Mesenchymal stem cell (in vitro differentiated cells and primary cell): ENCODE measurements at regions not wholly inside any gene's neighbourhood (a gene's known extent, or its start where the extent isn't known, plus 50 kb on each side); places are given as distances from the start of the nearest gene placed in this dataset.

Source experiments
- DNase-seq: peaks from one replicate; pipeline ENCODE4 v3.0.0-alpha.2; 2013
- H2AFZ ChIP-seq: one replicate; pipeline ENCODE4 v1.6.1; 2013; ENCODE audit warnings: low read depth, mild to moderate bottlenecking, control low read depth, inconsistent platforms, low read length, moderate library complexity
- H2AK5ac ChIP-seq: 2 replicates; pipeline ENCODE4 v1.6.1; 2013; ENCODE audit warnings: low read length, moderate library complexity, mild to moderate bottlenecking, inconsistent platforms; ENCODE audit not compliant: severe bottlenecking
- H2BK120ac ChIP-seq: one replicate; pipeline ENCODE4 v1.6.1; 2013; ENCODE audit warnings: low read depth, mild to moderate bottlenecking, inconsistent platforms, low read length, moderate library complexity
- H2BK12ac ChIP-seq, 2 experiments: one replicate each; pipeline ENCODE4 v1.6.1; 2013; ENCODE audit warnings: inconsistent platforms in 2 of 2, low read length in 2 of 2, mild to moderate bottlenecking in 2 of 2, moderate library complexity in 2 of 2, control low read depth in 1 of 2
- H2BK15ac ChIP-seq: one replicate; pipeline ENCODE4 v1.6.1; 2013; ENCODE audit warnings: mild to moderate bottlenecking, low read depth, inconsistent platforms; ENCODE audit not compliant: poor library complexity, severe bottlenecking
- H2BK5ac ChIP-seq: 2 replicates; pipeline ENCODE4 v1.6.1; 2013; ENCODE audit warnings: low read depth, mild to moderate bottlenecking, low read length, control low read depth, inconsistent platforms; ENCODE audit not compliant: poor library complexity, severe bottlenecking
- H3K14ac ChIP-seq, 2 experiments: one replicate each; pipeline ENCODE4 v1.6.1; 2013; ENCODE audit warnings: inconsistent platforms in 2 of 2, low read length in 2 of 2, control low read depth in 1 of 2, mild to moderate bottlenecking in 1 of 2, moderate library complexity in 1 of 2
- H3K18ac ChIP-seq, 2 experiments: one replicate each; pipeline ENCODE4 v1.6.1; 2013; ENCODE audit warnings: inconsistent platforms in 2 of 2, low read length in 2 of 2, control low read depth in 1 of 2, low read depth in 1 of 2, mild to moderate bottlenecking in 1 of 2
- H3K23ac ChIP-seq, 2 experiments: one replicate each; pipeline ENCODE4 v1.6.1; 2013; ENCODE audit warnings: inconsistent platforms in 2 of 2, low read length in 2 of 2, mild to moderate bottlenecking in 2 of 2, moderate library complexity in 2 of 2, control low read depth in 1 of 2
- H3K27ac ChIP-seq: 2 replicates; pipeline ENCODE4 v1.5.1; 2013; ENCODE audit warnings: mild to moderate bottlenecking, moderate library complexity, low read length, control low read depth, inconsistent platforms; ENCODE audit not compliant: poor library complexity, severe bottlenecking
- H3K27me3 ChIP-seq, 2 experiments: 2 replicates each; pipeline versions ENCODE4 v1.6.1 to v1.7.0; 2013; ENCODE audit warnings: low read length in 2 of 2, mild to moderate bottlenecking in 2 of 2, moderate library complexity in 2 of 2, control low read depth in 1 of 2, inconsistent platforms in 1 of 2; ENCODE audit not compliant: control insufficient read depth in 1 of 2, insufficient read depth in 1 of 2
- H3K36me3 ChIP-seq, 2 experiments: 2 replicates each; pipeline versions ENCODE4 v1.6.1 to v1.7.0; 2013; ENCODE audit warnings: low read length in 2 of 2, control low read depth in 1 of 2, inconsistent platforms in 1 of 2, low read depth in 1 of 2, mild to moderate bottlenecking in 1 of 2; ENCODE audit not compliant: insufficient read depth in 2 of 2, control insufficient read depth in 1 of 2
- H3K4ac ChIP-seq, 2 experiments: one replicate each; pipeline ENCODE4 v1.6.1; 2013; ENCODE audit warnings: inconsistent platforms in 2 of 2, low read length in 2 of 2, mild to moderate bottlenecking in 2 of 2, moderate library complexity in 2 of 2, control low read depth in 1 of 2, low read depth in 1 of 2
- H3K4me1 ChIP-seq: 2 replicates; pipeline ENCODE4 v1.6.1; 2013; ENCODE audit warnings: low read depth, low read length, control low read depth; ENCODE audit not compliant: control insufficient read depth, insufficient read depth
- H3K4me2 ChIP-seq: 2 replicates; pipeline ENCODE4 v1.6.1; 2013; ENCODE audit warnings: low read length, mild to moderate bottlenecking, inconsistent platforms; ENCODE audit not compliant: poor library complexity, severe bottlenecking
- H3K4me3 ChIP-seq, 2 experiments: 2 replicates each; pipeline versions ENCODE4 v1.5.1 to v1.7.0; 2013; ENCODE audit warnings: low read length in 2 of 2, mild to moderate bottlenecking in 2 of 2, control low read depth in 1 of 2, low read depth in 1 of 2; ENCODE audit not compliant: insufficient read depth in 1 of 2
- H3K79me1 ChIP-seq: replicated peaks from 2 replicates; pipeline ENCODE4 v1.6.1; 2013; ENCODE audit warnings: mild to moderate bottlenecking, control low read depth, low read length, inconsistent platforms; ENCODE audit not compliant: poor library complexity, severe bottlenecking
- H3K9ac ChIP-seq: 2 replicates; pipeline ENCODE4 v1.7.0; 2013; ENCODE audit warnings: mild to moderate bottlenecking, low read length, moderate library complexity
- H3K9me3 ChIP-seq: 2 replicates; pipeline ENCODE4 v1.7.0; 2013; ENCODE audit warnings: mild to moderate bottlenecking, low read length; ENCODE audit not compliant: control insufficient read depth
- H4K8ac ChIP-seq: one replicate; pipeline ENCODE4 v1.6.1; 2013; ENCODE audit warnings: inconsistent platforms, mild to moderate bottlenecking, low read length, moderate library complexity
- H4K91ac ChIP-seq: one replicate; pipeline ENCODE4 v1.6.1; 2013; ENCODE audit warnings: mild to moderate bottlenecking, low read length, inconsistent platforms
- WGBS: methylation state at CpG from one replicate; pipeline ENCODE4 v1.1.7; 2013; ENCODE audit warnings: mixed read lengths; 5-methylcytosine and 5-hydroxymethylcytosine counted together

DNA sequence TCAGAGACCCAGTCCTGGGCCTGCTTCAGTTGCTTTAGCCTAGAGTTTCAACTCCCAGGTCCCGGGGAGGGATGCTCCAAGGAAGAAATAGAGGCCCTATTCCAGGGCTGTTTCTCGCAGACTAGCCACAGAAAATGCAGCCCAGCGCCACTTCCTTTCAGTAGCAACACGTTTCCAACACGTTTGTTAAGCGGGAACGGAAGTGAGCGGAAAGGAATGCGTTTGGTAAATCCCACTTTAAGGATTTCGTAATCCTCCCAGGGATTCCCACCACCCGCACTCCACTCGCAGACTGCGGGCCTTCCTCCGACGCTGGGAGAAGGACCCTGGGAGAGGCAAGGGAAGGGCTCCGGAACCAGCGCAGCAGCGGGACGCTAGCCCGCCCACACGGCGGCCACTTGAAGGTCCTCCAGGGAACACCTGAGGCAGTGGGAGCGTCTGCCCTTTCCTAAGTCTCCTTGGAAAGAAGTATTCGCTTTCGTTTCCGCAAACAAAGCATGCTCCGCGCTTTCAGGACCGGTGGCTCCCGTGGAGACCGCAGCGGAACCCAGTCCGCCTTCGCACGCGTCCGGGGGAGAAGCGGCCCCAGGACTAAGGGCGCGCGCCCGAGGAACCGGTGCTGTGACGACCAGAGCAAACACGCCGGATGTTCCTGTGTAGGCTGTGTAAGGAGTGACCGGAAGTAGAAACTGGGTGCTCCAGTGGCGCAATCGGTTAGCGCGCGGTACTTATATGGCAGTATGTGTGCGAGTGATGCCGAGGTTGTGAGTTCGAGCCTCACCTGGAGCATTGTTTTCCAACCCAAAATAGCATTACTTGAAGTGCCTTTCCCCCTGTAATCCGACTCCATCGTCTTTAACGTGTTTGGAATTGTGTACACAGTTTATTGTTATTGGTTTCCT is 227.6 kb upstream of the PRSS16 start:
- DNase-seq = peak; percentile 92
- Histone ChIP-seq H3K4ac (peak overlapping the region; percentile 87 to 88), H3K23ac (no peak overlapping the region), H2AK5ac (no peak overlapping the region), H3K4me2 (peak overlapping the region; percentile 51), H3K18ac (peak overlapping the region; percentile 94), H3K27ac (peak overlapping the region; percentile 94), H3K4me1 (no peaks in the 10 kb centered on the region), H2BK12ac (no peak overlapping the region), H3K9ac (peak overlapping the region; percentile 97), H2AFZ (peak overlapping the region; percentile 97), H3K4me3 (peak overlapping the region; percentile 74 to 90), H2BK120ac (no peak overlapping the region), H3K36me3 (no peaks in the 10 kb centered on the region), H3K79me1 (no peaks in the 10 kb centered on the region), H4K91ac (peak overlapping the region; percentile 81), H2BK15ac (peak overlapping the region; percentile 8), H3K9me3 (peaks cover 4% of the 10 kb centered on the region), H3K14ac (peak overlapping the region in 1 of 2 experiments; percentile 79), H4K8ac (peak overlapping the region; percentile 98), H2BK5ac (peak overlapping the region; percentile 66), H3K27me3 (no peaks in the 10 kb centered on the region)
- under 1% methylated on average over 48 of the region's 58 CpGs for WGBS

DNA sequence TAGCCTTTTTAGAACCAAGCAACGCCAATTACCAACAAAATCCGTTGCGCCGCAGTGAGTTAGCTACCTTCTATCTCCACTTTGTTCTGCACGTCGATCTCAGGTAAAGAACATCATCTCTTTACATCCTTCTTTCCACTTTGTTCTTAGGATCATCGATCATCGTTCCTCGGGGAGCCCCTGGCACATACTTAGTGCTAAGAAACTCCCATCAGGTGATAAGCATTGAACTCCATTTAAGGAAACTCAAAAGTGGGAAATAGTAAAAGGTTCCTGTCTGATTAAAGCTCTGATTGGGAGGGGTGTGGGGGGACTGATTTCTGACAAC is 227.0 kb upstream of the PRSS16 start:
- no peak overlapping the region for H2BK15ac ChIP-seq
- no peak overlapping the region for H2BK120ac ChIP-seq
- H3K9me3 ChIP-seq = peaks cover 4% of the 10 kb centered on the region
- peak overlapping the region; percentile 97 for H3K9ac ChIP-seq
- no peak overlapping the region for H4K91ac ChIP-seq
- no peaks in the 10 kb centered on the region for H3K79me1 ChIP-seq
- H3K18ac ChIP-seq = no peak overlapping the region
- WGBS = 33% methylated on average over 8 of the region's 9 CpGs
- H3K4me1 ChIP-seq = no peaks in the 10 kb centered on the region
- H3K4ac ChIP-seq = no peak overlapping the region
- H4K8ac ChIP-seq = peak overlapping the region; percentile 78
- no peak overlapping the region for H3K14ac ChIP-seq
- no peak overlapping the region for H2AK5ac ChIP-seq
- peak overlapping the region; percentile 74 to 90 for H3K4me3 ChIP-seq
- no peak overlapping the region for H2AFZ ChIP-seq
- no peak overlapping the region for H2BK12ac ChIP-seq
- H3K4me2 ChIP-seq = peak overlapping the region; percentile 51
- H3K27ac ChIP-seq = peak overlapping the region; percentile 94
- H2BK5ac ChIP-seq = no peak overlapping the region
- no peaks in the 10 kb centered on the region for H3K27me3 ChIP-seq
- DNase-seq = no peak
- no peaks in the 10 kb centered on the region for H3K36me3 ChIP-seq
- no peak overlapping the region for H3K23ac ChIP-seq

DNA sequence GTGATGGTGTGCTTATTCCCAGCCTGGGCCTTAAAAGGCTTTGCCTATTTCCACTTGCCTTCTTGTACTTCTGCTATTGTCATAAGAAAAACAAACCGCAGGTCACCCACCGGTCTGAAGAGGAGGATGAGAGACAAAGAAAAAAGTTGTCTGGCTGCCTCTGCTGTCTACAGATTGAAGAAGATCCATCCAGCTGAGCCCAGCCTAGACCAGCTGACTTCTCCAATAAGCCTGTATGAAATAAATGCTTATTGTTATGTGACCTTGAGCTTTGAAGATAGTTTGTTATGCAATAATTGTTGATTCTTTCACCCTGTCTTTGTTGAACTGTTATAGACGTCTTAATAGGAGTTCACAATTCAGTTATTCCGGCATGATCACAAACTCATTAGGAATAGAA is 223.8 kb upstream of the PRSS16 start:
- Histone ChIP-seq H3K18ac (no peak overlapping the region), H2BK15ac (no peak overlapping the region), H4K91ac (no peak overlapping the region), H4K8ac (no peak overlapping the region), H3K9ac (no peak overlapping the region), H2AK5ac (no peak overlapping the region), H3K4me2 (no peak overlapping the region), H3K9me3 (no peaks in the 10 kb centered on the region), H3K14ac (no peak overlapping the region), H3K27ac (no peak overlapping the region), H2BK120ac (no peak overlapping the region), H3K36me3 (no peaks in the 10 kb centered on the region), H3K4me1 (no peaks in the 10 kb centered on the region), H3K4ac (no peak overlapping the region), H3K4me3 (no peak overlapping the region), H3K79me1 (no peaks in the 10 kb centered on the region), H2BK12ac (no peak overlapping the region), H2BK5ac (no peak overlapping the region), H3K27me3 (no peaks in the 10 kb centered on the region), H3K23ac (no peak overlapping the region), H2AFZ (no peak overlapping the region)
- no peak for DNase-seq
- 84% methylated on average over 2 of the region's 4 CpGs for WGBS

- Histone ChIP-seq H4K91ac (no peak overlapping the region), H2BK5ac (no peak overlapping the region), H3K4me3 (no peak overlapping the region), H3K23ac (no peak overlapping the region), H3K18ac (no peak overlapping the region), H3K9me3 (no peaks in the 10 kb centered on the region), H2AFZ (no peak overlapping the region), H2BK15ac (no peak overlapping the region), H3K27ac (no peak overlapping the region), H2AK5ac (no peak overlapping the region), H3K4me2 (no peak overlapping the region), H3K4me1 (no peaks in the 10 kb centered on the region), H2BK120ac (no peak overlapping the region), H3K27me3 (no peaks in the 10 kb centered on the region), H4K8ac (no peak overlapping the region), H3K4ac (no peak overlapping the region), H2BK12ac (no peak overlapping the region), H3K79me1 (no peaks in the 10 kb centered on the region), H3K9ac (no peak overlapping the region), H3K14ac (no peak overlapping the region), H3K36me3 (no peaks in the 10 kb centered on the region)
- WGBS = 80% methylated on average over 1 of the region's 1 CpG
- DNase-seq = no peak
These were observed 222.2 kb upstream of the PRSS16 start for GRCh38 chr6:27025351-27025750.
